GM23248 (cell line): ENCODE measurements at regions not wholly inside any gene's neighbourhood (a gene's known extent, or its start where the extent isn't known, plus 50 kb on each side); places are given as distances from the start of the nearest gene placed in this dataset.

Experiments
- EZH2 ChIP-seq: fragments of 200-600 bp; sonication (generic); IDR thresholded peaks from 2 replicates; pipeline ENCODE4 v1.6.1; 2018; ENCODE audit warnings: antibody characterized with exemption, mild to moderate bottlenecking; ENCODE audit not compliant: insufficient read depth, poor library complexity, severe bottlenecking
- EZH2phosphoT487 ChIP-seq: fragments of 200-600 bp; sonication (generic); IDR thresholded peaks from 2 replicates; pipeline ENCODE4 v1.6.1; 2018; ENCODE audit warnings: antibody characterized with exemption, moderate library complexity, mild to moderate bottlenecking, low read depth; ENCODE audit not compliant: insufficient read depth

GRCh38 chr1:82152356-82153271 lies 351.9 kb downstream of the ADGRL2 start:
- no peak for TF ChIP-seq EZH2
- TF ChIP-seq EZH2phosphoT487 = no peak
